GM06990 (cell line): ENCODE measurements at regions not wholly inside any gene's neighbourhood (a gene's known extent, or its start where the extent isn't known, plus 50 kb on each side); places are given as distances from the start of the nearest gene placed in this dataset.

ENCODE experiments used
- DNase-seq: peaks from one replicate; pipeline ENCODE4 v3.0.0-alpha.2; 2011; ENCODE audit not compliant: insufficient read length; ENCODE audit errors: extremely low read depth
- H3K27me3 ChIP-seq: replicated peaks from 2 replicates; pipeline ENCODE4 v1.6.0; 2011; ENCODE audit warnings: low read length; ENCODE audit not compliant: control insufficient read depth, insufficient read depth
- H3K36me3 ChIP-seq: 2 replicates; pipeline ENCODE4 v1.5.1; 2011; ENCODE audit warnings: low read length; ENCODE audit not compliant: control insufficient read depth, insufficient read depth
- H3K4me3 ChIP-seq: replicated peaks from 2 replicates; pipeline ENCODE4 v1.5.1; 2011; ENCODE audit warnings: low read depth, mild to moderate bottlenecking, control low read depth, low read length
- TF ChIP-seq, protein P1 (sequence below): IDR thresholded peaks from 2 replicates; pipeline ENCODE4 v1.5.1; 2011; ENCODE audit warnings: low read length, control low read depth, mild to moderate bottlenecking, inconsistent platforms; ENCODE audit not compliant: insufficient read depth, poor library complexity, severe bottlenecking

DNA sequence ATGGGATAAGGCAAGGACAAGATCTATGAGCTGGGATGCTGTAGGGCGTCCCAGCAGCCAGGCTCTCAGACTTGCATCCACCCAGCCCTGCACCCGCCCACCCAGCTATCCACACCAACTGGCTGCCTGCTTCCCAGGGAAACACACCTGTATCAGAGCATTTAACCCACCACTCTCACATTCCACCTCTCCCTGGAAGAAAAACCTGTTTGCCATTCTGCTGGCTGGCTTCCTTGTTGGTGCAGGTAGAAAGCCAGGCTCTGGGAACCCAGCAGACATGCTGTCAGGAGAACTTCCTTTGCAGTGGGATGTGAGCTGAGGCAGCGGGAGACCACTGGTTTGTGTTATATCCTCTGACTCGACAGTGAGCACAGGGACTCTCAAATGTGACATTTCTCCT is 67.0 kb downstream of the FAM241B start:
- Histone ChIP-seq H3K4me3 (no peak overlapping the region), H3K27me3 (peaks cover 2% of the 10 kb centered on the region), H3K36me3 (no peaks in the 10 kb centered on the region)
- DNase-seq = no peak
- TF ChIP-seq, protein P1, sequence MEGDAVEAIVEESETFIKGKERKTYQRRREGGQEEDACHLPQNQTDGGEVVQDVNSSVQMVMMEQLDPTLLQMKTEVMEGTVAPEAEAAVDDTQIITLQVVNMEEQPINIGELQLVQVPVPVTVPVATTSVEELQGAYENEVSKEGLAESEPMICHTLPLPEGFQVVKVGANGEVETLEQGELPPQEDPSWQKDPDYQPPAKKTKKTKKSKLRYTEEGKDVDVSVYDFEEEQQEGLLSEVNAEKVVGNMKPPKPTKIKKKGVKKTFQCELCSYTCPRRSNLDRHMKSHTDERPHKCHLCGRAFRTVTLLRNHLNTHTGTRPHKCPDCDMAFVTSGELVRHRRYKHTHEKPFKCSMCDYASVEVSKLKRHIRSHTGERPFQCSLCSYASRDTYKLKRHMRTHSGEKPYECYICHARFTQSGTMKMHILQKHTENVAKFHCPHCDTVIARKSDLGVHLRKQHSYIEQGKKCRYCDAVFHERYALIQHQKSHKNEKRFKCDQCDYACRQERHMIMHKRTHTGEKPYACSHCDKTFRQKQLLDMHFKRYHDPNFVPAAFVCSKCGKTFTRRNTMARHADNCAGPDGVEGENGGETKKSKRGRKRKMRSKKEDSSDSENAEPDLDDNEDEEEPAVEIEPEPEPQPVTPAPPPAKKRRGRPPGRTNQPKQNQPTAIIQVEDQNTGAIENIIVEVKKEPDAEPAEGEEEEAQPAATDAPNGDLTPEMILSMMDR = no peak

DNA sequence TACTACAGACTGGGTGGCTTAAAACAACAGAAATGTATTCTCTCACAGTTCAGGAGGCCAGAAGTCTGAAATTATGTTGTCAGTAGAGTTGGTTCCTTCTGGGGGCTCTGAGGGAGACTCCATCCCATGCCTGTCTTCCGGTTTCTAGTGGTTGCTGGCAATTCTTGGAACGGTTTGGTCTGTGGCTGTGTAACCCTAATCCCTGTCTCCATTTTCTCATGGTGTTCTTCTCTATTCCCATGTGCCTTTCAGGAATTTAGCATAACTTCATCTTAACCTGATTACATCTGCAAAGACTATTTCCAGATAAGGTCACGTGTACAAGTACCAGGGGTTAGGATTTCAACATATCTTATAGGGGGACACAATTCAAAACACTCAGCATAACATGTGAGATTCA is 73.2 kb downstream of the FAM241B start:
- TF ChIP-seq, protein P1 = no peak
- DNase-seq = no peak
- no peak overlapping the region for H3K4me3 ChIP-seq
- peaks cover 3% of the 10 kb centered on the region; the same call in 1 of the 2 replicates for H3K27me3 ChIP-seq
- no peaks in the 10 kb centered on the region for H3K36me3 ChIP-seq

DNA sequence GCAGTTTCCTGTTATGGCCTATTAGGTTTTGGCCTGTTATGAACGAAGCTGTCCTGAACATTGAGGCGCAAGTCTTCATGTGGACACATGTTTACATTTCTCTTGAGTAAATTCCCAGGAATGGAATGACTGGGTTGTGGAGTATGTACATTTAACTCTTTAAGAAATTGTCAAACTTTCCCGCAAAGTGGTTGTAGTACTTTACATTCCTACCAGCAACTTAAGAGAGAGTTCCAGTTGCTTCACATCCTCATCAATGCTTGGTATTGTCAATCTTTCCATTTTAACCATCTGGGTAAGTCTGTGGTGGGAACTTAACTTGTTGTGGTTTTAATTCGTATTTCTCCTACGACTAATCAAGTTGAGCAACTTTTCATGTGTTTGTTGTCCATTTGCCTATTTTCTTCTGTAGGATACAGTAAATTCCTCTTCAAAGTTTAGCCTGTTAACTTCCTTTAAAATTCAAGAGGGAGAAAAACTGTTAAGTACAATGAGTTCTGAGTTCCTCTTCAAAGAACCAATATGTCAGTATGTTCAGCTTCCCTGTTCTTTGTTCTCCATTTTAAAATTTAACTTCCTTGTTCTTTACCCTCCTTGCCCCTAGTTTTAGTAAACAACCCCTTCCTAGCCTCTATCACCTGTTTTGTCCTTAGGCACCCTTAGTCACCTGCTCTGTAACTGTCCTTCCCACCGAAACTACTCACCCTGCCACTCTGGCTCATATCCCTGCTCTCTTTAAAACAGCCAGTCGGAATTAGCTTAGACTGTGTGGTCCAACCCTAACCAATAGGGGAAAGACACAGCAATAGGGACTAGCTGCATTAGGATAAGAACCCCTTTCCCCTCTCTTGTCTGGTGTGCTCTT is 74.0 kb downstream of the FAM241B start:
- no peaks in the 10 kb centered on the region for H3K36me3 ChIP-seq
- H3K27me3 ChIP-seq = peaks cover 4% of the 10 kb centered on the region; the same call in 1 of the 2 replicates
- H3K4me3 ChIP-seq = no peak overlapping the region
- TF ChIP-seq, protein P1 = no peak
- no peak for DNase-seq

DNA sequence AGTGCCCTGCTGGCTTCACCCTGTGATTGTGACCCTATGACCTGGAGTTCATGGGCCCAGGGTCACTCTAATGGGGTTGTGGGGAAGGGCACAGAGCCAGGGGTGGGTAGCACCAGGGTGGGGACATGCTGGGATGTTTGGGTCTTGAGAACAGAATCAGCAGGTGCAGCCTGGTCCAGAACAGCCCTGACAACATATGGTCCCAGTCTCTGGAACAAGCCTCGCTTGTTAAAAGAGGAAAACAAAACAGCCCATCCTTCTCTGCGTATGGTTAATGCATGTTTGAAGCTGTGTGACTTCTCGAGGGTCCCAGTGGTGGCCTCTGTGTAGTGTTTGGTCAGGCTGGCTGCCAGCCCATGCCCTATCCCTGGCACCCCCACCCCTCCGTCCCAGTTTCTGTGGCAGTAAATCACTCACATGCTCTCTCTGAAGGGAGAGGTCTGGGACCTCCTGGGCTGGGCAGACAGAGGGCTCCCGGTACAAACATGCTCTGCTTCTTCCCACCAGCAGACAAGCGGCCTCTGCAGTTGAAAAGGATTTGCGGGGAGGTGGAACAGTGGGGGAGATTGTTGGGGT is 79.4 kb downstream of the FAM241B start:
- no peak overlapping the region for H3K4me3 ChIP-seq
- H3K36me3 ChIP-seq = no peaks in the 10 kb centered on the region
- TF ChIP-seq, protein P1 = no peak
- DNase-seq = no peak
- peaks cover 2% of the 10 kb centered on the region; the same call in 1 of the 2 replicates for H3K27me3 ChIP-seq

DNA sequence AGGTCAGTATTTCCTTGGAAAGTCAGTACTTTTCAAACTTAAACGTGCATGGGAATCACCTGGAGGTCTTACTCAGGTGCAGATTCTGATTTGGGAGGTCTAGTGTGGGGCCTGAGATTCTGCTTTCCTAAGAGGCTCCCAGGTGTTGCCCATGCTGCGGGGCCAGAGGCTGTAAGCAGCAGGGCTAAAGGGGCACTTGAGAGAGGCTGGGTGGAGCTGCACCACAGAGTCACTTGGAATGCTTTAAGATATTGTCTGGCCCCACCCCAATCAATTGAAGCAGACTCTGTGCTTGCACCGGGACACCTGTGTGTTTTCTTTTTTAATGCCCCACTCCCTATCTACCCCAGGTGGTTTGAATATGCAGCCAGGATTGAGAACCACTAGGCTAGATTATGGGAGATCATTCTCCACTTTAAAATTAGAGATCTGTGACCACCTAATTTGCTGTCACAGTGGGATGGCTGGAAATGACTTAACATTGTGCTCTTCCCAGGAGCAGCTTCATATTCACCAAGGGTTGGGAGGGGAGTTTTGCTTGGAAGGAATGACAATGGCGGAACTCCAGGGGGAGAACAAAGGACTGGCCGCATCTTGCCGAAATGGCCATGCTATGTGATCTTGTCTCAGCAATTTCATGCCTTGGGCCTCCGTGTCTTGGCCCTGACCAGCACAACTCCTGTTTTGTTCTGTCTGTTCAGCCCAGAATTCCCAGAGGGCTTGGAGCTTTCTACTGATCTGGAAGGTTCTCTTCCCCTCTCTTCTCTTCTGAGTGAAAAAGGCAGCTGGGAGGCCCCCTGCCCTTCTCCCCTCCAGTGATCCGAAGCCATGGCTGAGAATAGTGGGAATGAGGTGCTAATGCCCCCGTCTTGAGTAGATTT is 80.2 kb downstream of the FAM241B start:
- Histone ChIP-seq H3K27me3 (peaks cover 2% of the 10 kb centered on the region; the same call in 1 of the 2 replicates), H3K36me3 (no peaks in the 10 kb centered on the region), H3K4me3 (no peak overlapping the region)
- DNase-seq = no peak
- TF ChIP-seq, protein P1 = no peak
